H1 (cell line): ENCODE measurements at regions not wholly inside any gene's neighbourhood (a gene's known extent, or its start where the extent isn't known, plus 50 kb on each side); places are given as distances from the start of the nearest gene placed in this dataset.

Source experiments
- CTCF ChIA-PET: fragments of 300-600 bp; sonication (Branson Sonifier 250); formaldehyde crosslinking; loops from one replicate; lab custom pipeline; 2021; ENCODE audit not compliant: partially characterized antibody; lab: Charles Lee
- POLR2A ChIA-PET: fragments of 300-600 bp; sonication (Branson Sonifier 250); formaldehyde crosslinking; loops from one replicate; lab custom pipeline; 2021; ENCODE audit warnings: inconsistent platforms; ENCODE audit not compliant: partially characterized antibody; lab: Charles Lee
- DNase-seq, 2 experiments: peaks; one replicate each; pipeline versions ENCODE4 v3.0.0 to v3.0.0-alpha.2; 2010 to 2022; ENCODE audit warnings: low spot score in 2 of 2, low read depth in 1 of 2, mixed read lengths in 1 of 2
- FAIRE-seq: peaks from 2 replicates; lab custom pipeline; 2011; peaks lifted over from hg19 to GRCh38; lab: Jason Lieb, UNC
- H2AFZ ChIP-seq: 2 replicates; pipeline ENCODE4 v1.8.1; 2012; ENCODE audit warnings: low read length, inconsistent platforms
- H2AK5ac ChIP-seq: 2 replicates; pipeline ENCODE4 v1.6.1; 2013; ENCODE audit warnings: low read depth, low read length
- H2BK120ac ChIP-seq: replicated peaks from 2 replicates; pipeline ENCODE3; 2013; ENCODE audit warnings: low read depth, low read length, inconsistent platforms
- H2BK12ac ChIP-seq: 2 replicates; pipeline ENCODE4 v1.6.1; 2013; ENCODE audit warnings: low read depth, low read length
- H2BK15ac ChIP-seq: 2 replicates; pipeline ENCODE4 v1.6.1; 2013; ENCODE audit warnings: low read length
- H2BK20ac ChIP-seq: 2 replicates; pipeline ENCODE4 v1.6.1; 2013; ENCODE audit warnings: low read length
- H2BK5ac ChIP-seq: 2 replicates; pipeline ENCODE4 v1.6.1; 2013; ENCODE audit warnings: low read depth, low read length
- H3K14ac ChIP-seq: 2 replicates; pipeline ENCODE4 v1.6.1; 2013; ENCODE audit warnings: inconsistent platforms; ENCODE audit not compliant: insufficient read length
- H3K18ac ChIP-seq: 2 replicates; pipeline ENCODE4 v1.6.1; 2013; ENCODE audit warnings: low read length; ENCODE audit errors: extremely low read depth
- H3K23ac ChIP-seq: 2 replicates; pipeline ENCODE4 v1.6.1; 2013; ENCODE audit warnings: inconsistent platforms; ENCODE audit not compliant: insufficient read length
- H3K23me2 ChIP-seq: 2 replicates; pipeline ENCODE4 v1.6.1; 2013; ENCODE audit warnings: low read depth, low read length
- H3K27ac ChIP-seq: 2 replicates; pipeline ENCODE4 v1.6.1; 2011; ENCODE audit warnings: low read depth, low read length, inconsistent platforms
- H3K27me3 ChIP-seq, 4 experiments: replicated peaks in 1 of 4; 1 replicate in 1 of 4; 2 replicates in 3 of 4; pipeline versions ENCODE4 v1.6.1 to v1.8.1; 2011 to 2013; ENCODE audit warnings: low read length in 3 of 4, mild to moderate bottlenecking in 3 of 4, inconsistent platforms in 2 of 4, mixed read lengths in 2 of 4, moderate library complexity in 1 of 4; ENCODE audit not compliant: control insufficient read depth in 3 of 4, insufficient read depth in 3 of 4; ENCODE audit errors: extremely low read depth in 1 of 4
- H3K36me3 ChIP-seq, 4 experiments: 2 replicates each; pipeline versions ENCODE4 v1.6.1 to v1.8.1; 2011 to 2013; ENCODE audit warnings: mild to moderate bottlenecking in 4 of 4, low read length in 3 of 4, moderate library complexity in 2 of 4, control low read depth in 1 of 4, inconsistent platforms in 1 of 4; ENCODE audit not compliant: insufficient read depth in 4 of 4, control insufficient read depth in 2 of 4
- H3K4ac ChIP-seq: replicated peaks from 2 replicates; pipeline ENCODE3; 2013; ENCODE audit warnings: low read length, low read depth, mixed read lengths, inconsistent platforms; ENCODE audit not compliant: insufficient read length
- H3K4me1 ChIP-seq, 4 experiments: replicated peaks in 1 of 4; 1 replicate in 1 of 4; 2 replicates in 3 of 4; pipeline versions ENCODE4 v1.6.1 to v1.8.1; 2011 to 2013; ENCODE audit warnings: low read length in 3 of 4, inconsistent platforms in 2 of 4, mixed read lengths in 1 of 4; ENCODE audit not compliant: insufficient read depth in 4 of 4, control insufficient read depth in 3 of 4
- H3K4me2 ChIP-seq, 2 experiments: 2 replicates each; pipeline versions ENCODE4 v1.6.1 to v1.8.1; 2011 to 2013; ENCODE audit warnings: low read depth in 2 of 2, low read length in 2 of 2, control low read depth in 1 of 2, inconsistent platforms in 1 of 2, mild to moderate bottlenecking in 1 of 2; ENCODE audit not compliant: insufficient read depth in 1 of 2
- H3K4me3 ChIP-seq, 4 experiments: fragments of 200-600, 300-600 bp in 1 of 4; sonication (generic), shearing (Covaris generic), sonication (Bioruptor Twin) in 1 of 4; 2 replicates each; pipeline versions ENCODE4 v1.5.1 to v1.8.1; 2011 to 2016; ENCODE audit warnings: low read length in 4 of 4, low read depth in 3 of 4, control low read depth in 2 of 4, inconsistent platforms in 2 of 4, mild to moderate bottlenecking in 2 of 4, mixed read lengths in 1 of 4, moderate library complexity in 1 of 4; ENCODE audit not compliant: insufficient read depth in 2 of 4; ENCODE audit errors: extremely low read depth in 1 of 4
- H3K56ac ChIP-seq: replicated peaks from 2 replicates; pipeline ENCODE3; 2013; ENCODE audit warnings: low read depth, mild to moderate bottlenecking, mixed read lengths, low read length, inconsistent platforms; ENCODE audit not compliant: insufficient read length
- H3K79me1 ChIP-seq: 2 replicates; pipeline ENCODE4 v1.6.1; 2013; ENCODE audit warnings: low read depth, low read length, control low read depth
- H3K79me2 ChIP-seq, 2 experiments: 2 replicates each; pipeline versions ENCODE4 v1.6.1 to v1.8.1; 2012 to 2013; ENCODE audit warnings: low read length in 2 of 2, mild to moderate bottlenecking in 2 of 2, inconsistent platforms in 1 of 2; ENCODE audit not compliant: insufficient read depth in 2 of 2, control insufficient read depth in 1 of 2
- H3K9ac ChIP-seq, 4 experiments: replicated peaks in 1 of 4; 1 replicate in 1 of 4; 2 replicates in 3 of 4; pipeline versions ENCODE4 v1.6.1 to v1.8.1; 2011 to 2013; ENCODE audit warnings: low read depth in 3 of 4, low read length in 3 of 4, control low read depth in 2 of 4, mild to moderate bottlenecking in 2 of 4, moderate library complexity in 2 of 4, inconsistent platforms in 1 of 4; ENCODE audit errors: extremely low read depth in 1 of 4
- H3K9me3 ChIP-seq, 2 experiments: 2 replicates each; pipeline versions ENCODE4 v1.6.1 to v1.8.1; 2012 to 2013; ENCODE audit warnings: mild to moderate bottlenecking in 2 of 2, moderate library complexity in 2 of 2, control low read depth in 1 of 2, inconsistent platforms in 1 of 2, low read depth in 1 of 2, low read length in 1 of 2, mixed read lengths in 1 of 2; ENCODE audit not compliant: insufficient read depth in 2 of 2
- H4K20me1 ChIP-seq, 2 experiments: replicated peaks in 1 of 2; 2 replicates each; pipeline versions ENCODE3 to v1.8.1; 2011 to 2013; ENCODE audit warnings: inconsistent platforms in 2 of 2, low read length in 2 of 2, mild to moderate bottlenecking in 1 of 2; ENCODE audit not compliant: insufficient read depth in 2 of 2, control insufficient read depth in 1 of 2
- H4K5ac ChIP-seq: 2 replicates; pipeline ENCODE4 v1.6.1; 2013; ENCODE audit warnings: low read length, low read depth, mixed read lengths, inconsistent platforms; ENCODE audit not compliant: insufficient read length
- H4K8ac ChIP-seq: 2 replicates; pipeline ENCODE4 v1.8.0; 2013; ENCODE audit warnings: mild to moderate bottlenecking, moderate library complexity, low read length, inconsistent platforms; ENCODE audit not compliant: insufficient read depth; ENCODE audit errors: extremely low read depth
- H4K91ac ChIP-seq: replicated peaks from 2 replicates; pipeline ENCODE3; 2013; ENCODE audit warnings: low read length, mixed read lengths, inconsistent platforms; ENCODE audit not compliant: insufficient read length
- CBX8 ChIP-seq: fragments of 300-800, 300-1000 bp; sonication (generic); IDR thresholded peaks from 2 replicates; pipeline ENCODE4 v1.7.1; 2016; ENCODE audit warnings: low read depth, low read length, borderline replicate concordance
- CEBPB ChIP-seq: IDR thresholded peaks from 2 replicates; pipeline ENCODE4 v1.6.1; 2012; ENCODE audit warnings: low read depth, low read length
- KDM5A ChIP-seq: fragments of 200-600 bp; IDR thresholded peaks from 2 replicates; pipeline ENCODE4 v1.7.1; 2012; ENCODE audit warnings: mild to moderate bottlenecking, low read length, inconsistent platforms, mixed read lengths
- NANOG ChIP-seq: IDR thresholded peaks from 2 replicates; pipeline ENCODE4 v1.6.1; 2011; ENCODE audit warnings: low read length, low read depth, mild to moderate bottlenecking, inconsistent platforms; ENCODE audit not compliant: insufficient read depth, poor library complexity, severe bottlenecking
- RNF2 ChIP-seq: fragments of 200-900, 300-1000 bp; sonication (generic); IDR thresholded peaks from 2 replicates; pipeline ENCODE4 v1.7.1; 2016; ENCODE audit warnings: borderline replicate concordance, low read depth, mild to moderate bottlenecking, antibody characterized with exemption, low read length; ENCODE audit not compliant: poor library complexity, severe bottlenecking; ENCODE audit errors: missing control alignments
- SP2 ChIP-seq: IDR thresholded peaks from 2 replicates; pipeline ENCODE4 v1.6.1; 2012; ENCODE audit warnings: mild to moderate bottlenecking, low read length, inconsistent platforms
- TBP ChIP-seq: IDR thresholded peaks from 2 replicates; pipeline ENCODE4 v1.6.1; 2011; ENCODE audit warnings: low read depth, low read length, improper control_type of control experiment
- WGBS, 2 experiments: shearing (Covaris generic) in 1 of 2; methylation state at CpG; one replicate each; pipeline versions ENCODE4 v1.1.6 to v1.1.7; 2013 to 2015; ENCODE audit warnings: low lambda C conversion rate in 2 of 2, mixed read lengths in 2 of 2, inconsistent platforms in 1 of 2, low coverage in 1 of 2, missing lambda C conversion rate in 1 of 2; ENCODE audit not compliant: insufficient replicate concordance in 2 of 2, insufficient coverage in 1 of 2, insufficient read length in 1 of 2; ENCODE audit errors: extremely low coverage in 1 of 2, missing lambda C conversion rate in 1 of 2; 5-methylcytosine and 5-hydroxymethylcytosine counted together
- TF ChIP-seq, protein P1 (sequence below), 3 experiments: IDR thresholded peaks; 1 replicate in 2 of 3; 2 replicates in 1 of 3; pipeline versions ENCODE4 v1.5.1 to v1.6.1; 2011; ENCODE audit warnings: low read length in 3 of 3, mild to moderate bottlenecking in 3 of 3, inconsistent platforms in 2 of 3, low read depth in 1 of 3, moderate library complexity in 1 of 3; ENCODE audit not compliant: insufficient read depth in 1 of 3; ENCODE audit errors: control extremely low read depth in 1 of 3
- TF ChIP-seq, protein P2 (sequence below): IDR thresholded peaks from 2 replicates; pipeline ENCODE4 v1.6.1; 2012; ENCODE audit warnings: inconsistent platforms

DNA sequence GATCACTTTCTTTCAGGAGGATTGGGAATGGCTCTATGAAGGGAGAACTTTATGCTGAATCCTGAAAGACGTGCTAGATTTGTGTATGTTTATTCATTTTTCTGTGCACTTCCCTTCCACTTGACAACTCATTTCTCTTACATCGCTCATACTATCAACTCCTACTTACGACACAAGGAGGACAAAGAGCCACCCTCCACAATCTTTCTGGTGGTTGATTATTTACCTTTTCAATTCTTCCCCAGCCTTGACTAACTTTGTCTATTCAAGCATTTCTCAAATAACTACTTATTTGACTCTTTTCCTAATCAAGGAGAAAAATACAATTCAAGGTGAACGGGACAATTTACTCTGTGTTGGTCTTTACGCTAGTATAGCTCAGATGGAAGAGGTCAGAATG is 622.1 kb downstream of the TLR4 start:
- Histone ChIP-seq H3K18ac (no peak overlapping the region), H3K9me3 (no peaks in the 10 kb centered on the region), H3K23me2 (no peaks in the 10 kb centered on the region)

More for the DNA sequence above, 622.1 kb downstream of the TLR4 start:
- Histone ChIP-seq H3K36me3 (no peaks in the 10 kb centered on the region), H2BK12ac (no peak overlapping the region), H3K4me2 (no peak overlapping the region), H3K4me3 (no peak overlapping the region), H3K9ac (no peak overlapping the region), H4K8ac (no peak overlapping the region), H3K79me2 (no peaks in the 10 kb centered on the region), H3K14ac (no peak overlapping the region), H3K79me1 (no peaks in the 10 kb centered on the region), H2BK120ac (no peak overlapping the region), H3K27ac (no peak overlapping the region), H3K56ac (no peak overlapping the region), H3K23ac (no peak overlapping the region), H3K4me1 (peaks cover 0 to 7% (median 2%) of the 10 kb centered on the region in 4 experiments; a peak in 2 of 7 replicates), H4K5ac (no peak overlapping the region), H3K27me3 (no peaks in the 10 kb centered on the region), H2BK20ac (no peak overlapping the region), H2AFZ (no peak overlapping the region), H2AK5ac (no peak overlapping the region), H3K4ac (no peak overlapping the region), H4K91ac (no peak overlapping the region), H2BK15ac (no peak overlapping the region), H2BK5ac (no peak overlapping the region), H4K20me1 (no peaks in the 10 kb centered on the region)
- DNase-seq (no peak), FAIRE-seq (no peak)
- 90% methylated on average over 5 of the region's 5 CpGs; no CpG with 5 or more reads in 1 of the 2 experiments for WGBS, 2 experiments
- ChIA-PET CTCF (no interaction called here), POLR2A (no interaction called here)
- no peak for TF ChIP-seq SP2
- TF ChIP-seq, protein P1, sequence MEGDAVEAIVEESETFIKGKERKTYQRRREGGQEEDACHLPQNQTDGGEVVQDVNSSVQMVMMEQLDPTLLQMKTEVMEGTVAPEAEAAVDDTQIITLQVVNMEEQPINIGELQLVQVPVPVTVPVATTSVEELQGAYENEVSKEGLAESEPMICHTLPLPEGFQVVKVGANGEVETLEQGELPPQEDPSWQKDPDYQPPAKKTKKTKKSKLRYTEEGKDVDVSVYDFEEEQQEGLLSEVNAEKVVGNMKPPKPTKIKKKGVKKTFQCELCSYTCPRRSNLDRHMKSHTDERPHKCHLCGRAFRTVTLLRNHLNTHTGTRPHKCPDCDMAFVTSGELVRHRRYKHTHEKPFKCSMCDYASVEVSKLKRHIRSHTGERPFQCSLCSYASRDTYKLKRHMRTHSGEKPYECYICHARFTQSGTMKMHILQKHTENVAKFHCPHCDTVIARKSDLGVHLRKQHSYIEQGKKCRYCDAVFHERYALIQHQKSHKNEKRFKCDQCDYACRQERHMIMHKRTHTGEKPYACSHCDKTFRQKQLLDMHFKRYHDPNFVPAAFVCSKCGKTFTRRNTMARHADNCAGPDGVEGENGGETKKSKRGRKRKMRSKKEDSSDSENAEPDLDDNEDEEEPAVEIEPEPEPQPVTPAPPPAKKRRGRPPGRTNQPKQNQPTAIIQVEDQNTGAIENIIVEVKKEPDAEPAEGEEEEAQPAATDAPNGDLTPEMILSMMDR (IDR thresholded peaks at IDR 0.05; ENCODE audit: control extremely low read depth in 1 of 3, insufficient read depth in 1 of 3, low read depth in 1 of 3, low read length in 3 of 3) = no peak
- no peak for TF ChIP-seq RNF2
- no peak for TF ChIP-seq CBX8
- no peak for TF ChIP-seq TBP
- TF ChIP-seq CEBPB = no peak
- TF ChIP-seq NANOG = no peak
- TF ChIP-seq, protein P2, sequence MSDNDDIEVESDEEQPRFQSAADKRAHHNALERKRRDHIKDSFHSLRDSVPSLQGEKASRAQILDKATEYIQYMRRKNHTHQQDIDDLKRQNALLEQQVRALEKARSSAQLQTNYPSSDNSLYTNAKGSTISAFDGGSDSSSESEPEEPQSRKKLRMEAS = no peak
- TF ChIP-seq KDM5A = no peak
